ENCODE measurements at regions not wholly inside any gene's neighbourhood (a gene's known extent, or its start where the extent isn't known, plus 50 kb on each side); places are given as distances from the start of the nearest gene placed in this dataset.

DNA sequence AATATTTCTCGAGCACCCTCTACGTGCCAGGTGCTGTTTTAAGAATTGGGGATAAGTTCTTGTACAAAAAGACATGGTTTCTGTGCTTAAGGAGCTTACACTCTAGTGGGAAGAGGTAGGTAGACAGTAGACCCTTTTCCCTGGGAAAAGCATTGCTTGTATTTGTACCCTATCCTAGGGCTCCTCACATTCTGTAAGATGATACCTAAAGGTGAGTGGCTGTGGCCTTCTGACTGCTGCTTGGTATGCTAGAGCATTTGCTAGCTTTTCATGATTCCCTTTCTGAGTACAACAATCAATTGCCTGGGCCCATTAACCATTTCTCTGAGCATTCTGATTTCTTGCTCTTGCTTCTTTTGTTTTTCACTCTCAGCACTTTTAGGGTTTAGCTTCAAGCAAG lies 286.6 kb downstream of the ZIC3 start:
- no peaks in the 10 kb centered on the region for H3K79me1 ChIP-seq (ENCODE audit: low read depth, low read length)
- H3K14ac ChIP-seq (ENCODE audit: insufficient read length) = no peak overlapping the region
- no peaks in the 10 kb centered on the region for H3K23me2 ChIP-seq (ENCODE audit: low read depth, low read length)
- WGBS, 2 experiments (ENCODE audit: extremely low coverage in 1 of 2, insufficient coverage in 1 of 2, insufficient read length in 1 of 2, insufficient replicate concordance in 2 of 2, low coverage in 1 of 2, low lambda C conversion rate in 2 of 2, missing lambda C conversion rate in 1 of 2) = 95% methylated on average over 2 of the region's 2 CpGs; no CpG with 5 or more reads in 1 of the 2 experiments
- no peak overlapping the region for H3K27ac ChIP-seq (ENCODE audit: low read depth, low read length)
- no peak for TF ChIP-seq POU5F1 (IDR thresholded peaks at IDR 0.05; ENCODE audit: low read depth, low read length)
- no peak for TF ChIP-seq EP300 (IDR thresholded peaks at IDR 0.05; ENCODE audit: borderline replicate concordance in 1 of 2, low read depth in 2 of 2, low read length in 2 of 2)
- TF ChIP-seq, protein P1, sequence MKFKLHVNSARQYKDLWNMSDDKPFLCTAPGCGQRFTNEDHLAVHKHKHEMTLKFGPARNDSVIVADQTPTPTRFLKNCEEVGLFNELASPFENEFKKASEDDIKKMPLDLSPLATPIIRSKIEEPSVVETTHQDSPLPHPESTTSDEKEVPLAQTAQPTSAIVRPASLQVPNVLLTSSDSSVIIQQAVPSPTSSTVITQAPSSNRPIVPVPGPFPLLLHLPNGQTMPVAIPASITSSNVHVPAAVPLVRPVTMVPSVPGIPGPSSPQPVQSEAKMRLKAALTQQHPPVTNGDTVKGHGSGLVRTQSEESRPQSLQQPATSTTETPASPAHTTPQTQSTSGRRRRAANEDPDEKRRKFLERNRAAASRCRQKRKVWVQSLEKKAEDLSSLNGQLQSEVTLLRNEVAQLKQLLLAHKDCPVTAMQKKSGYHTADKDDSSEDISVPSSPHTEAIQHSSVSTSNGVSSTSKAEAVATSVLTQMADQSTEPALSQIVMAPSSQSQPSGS (IDR thresholded peaks at IDR 0.05; ENCODE audit: low read length) = no peak
- no peak for TF ChIP-seq CTBP2 (IDR thresholded peaks at IDR 0.05; ENCODE audit: borderline replicate concordance, insufficient read depth, insufficient read length, low read length)
- no peak for TF ChIP-seq TAF1 (IDR thresholded peaks at IDR 0.05; ENCODE audit: low read depth, low read length)
- no peak for TF ChIP-seq SIRT6 (IDR thresholded peaks at IDR 0.05; ENCODE audit: low read length)
- TF ChIP-seq CREB1 (IDR thresholded peaks at IDR 0.05) = no peak
- TF ChIP-seq KDM5A (IDR thresholded peaks at IDR 0.05; ENCODE audit: low read length) = no peak
- no peak for TF ChIP-seq JUN (IDR thresholded peaks at IDR 0.05; ENCODE audit: low read depth, low read length)
- no peak overlapping the region for H4K91ac ChIP-seq (replicated peaks; ENCODE audit: insufficient read length, low read length)
- H4K5ac ChIP-seq (ENCODE audit: insufficient read length, low read depth, low read length) = no peak overlapping the region
- no peaks in the 10 kb centered on the region for H4K20me1 ChIP-seq (replicated peaks in 1 of 2; ENCODE audit: control insufficient read depth in 1 of 2, insufficient read depth in 2 of 2, low read length in 2 of 2)
- H2AFZ ChIP-seq (ENCODE audit: low read length) = no peak overlapping the region
- FAIRE-seq (peak; percentile 65), DNase-seq (ENCODE audit: low read depth in 1 of 2, low spot score in 2 of 2) (no peak)
- H3K4me1 ChIP-seq (replicated peaks in 1 of 4; ENCODE audit: control insufficient read depth in 3 of 4, insufficient read depth in 4 of 4, low read length in 3 of 4) = peaks cover 0 to 10% (median 2%) of the 10 kb centered on the region in 4 experiments; a peak in 2 of 7 replicates
- no peak overlapping the region for H2AK5ac ChIP-seq (ENCODE audit: low read depth, low read length)
- H3K23ac ChIP-seq (ENCODE audit: insufficient read length) = no peak overlapping the region
- H4K8ac ChIP-seq (ENCODE audit: extremely low read depth, insufficient read depth, low read length) = no peak overlapping the region
- no peak overlapping the region for H3K4ac ChIP-seq (replicated peaks; ENCODE audit: insufficient read length, low read depth, low read length)
- no peak overlapping the region for H3K56ac ChIP-seq (replicated peaks; ENCODE audit: insufficient read length, low read depth, low read length)
- H2BK120ac ChIP-seq (replicated peaks; ENCODE audit: low read depth, low read length) = no peak overlapping the region
- no peak overlapping the region for H2BK20ac ChIP-seq (ENCODE audit: low read length)
- H3K4me3 ChIP-seq (ENCODE audit: extremely low read depth in 1 of 4, insufficient read depth in 2 of 4, low read depth in 3 of 4, low read length in 4 of 4) = no peak overlapping the region
- no peak overlapping the region for H3K4me2 ChIP-seq (ENCODE audit: insufficient read depth in 1 of 2, low read depth in 2 of 2, low read length in 2 of 2)
- H3K9ac ChIP-seq (replicated peaks in 1 of 4; ENCODE audit: extremely low read depth in 1 of 4, low read depth in 3 of 4, low read length in 3 of 4) = no peak overlapping the region
- ChIA-PET POLR2A (ENCODE audit: partially characterized antibody) (no interaction called here), CTCF (ENCODE audit: partially characterized antibody) (interaction anchor here (1.4 kb wide), 1 partner anchor 43 kb away, joined by 5 read pairs; no protein-coding TSS in a partner anchor)
- H2BK12ac ChIP-seq (ENCODE audit: low read depth, low read length) = no peak overlapping the region
- H3K27me3 ChIP-seq (replicated peaks in 1 of 4; ENCODE audit: control insufficient read depth in 3 of 4, extremely low read depth in 1 of 4, insufficient read depth in 3 of 4, low read length in 3 of 4) = no peaks in the 10 kb centered on the region
- H2BK15ac ChIP-seq (ENCODE audit: low read length) = no peak overlapping the region
- H2BK5ac ChIP-seq (ENCODE audit: low read depth, low read length) = no peak overlapping the region
- no peaks in the 10 kb centered on the region for H3K36me3 ChIP-seq (ENCODE audit: control insufficient read depth in 2 of 4, insufficient read depth in 4 of 4, low read length in 3 of 4)
- no peak overlapping the region; the same call in 1 of the 2 replicates for H3K18ac ChIP-seq (ENCODE audit: extremely low read depth, low read length)
- H3K9me3 ChIP-seq (ENCODE audit: insufficient read depth in 2 of 2, low read depth in 1 of 2, low read length in 1 of 2) = no peaks in the 10 kb centered on the region
- H3K79me2 ChIP-seq (ENCODE audit: control insufficient read depth in 1 of 2, insufficient read depth in 2 of 2, low read length in 2 of 2) = no peaks in the 10 kb centered on the region
